GM18502 (cell line): ENCODE measurements at regions not wholly inside any gene's neighbourhood (a gene's known extent, or its start where the extent isn't known, plus 50 kb on each side); places are given as distances from the start of the nearest gene placed in this dataset.

ENCODE experiments used
- ATAC-seq: cut with Tn5 transposase; IDR thresholded peaks from one replicate; pipeline ENCODE4 v1.9.1; 2021; ENCODE audit warnings: mild to moderate bottlenecking; ENCODE audit not compliant: unreplicated experiment, poor library complexity

GRCh38 chr3:113051787-113052186 is 61.0 kb downstream of the GTPBP8 start:
- ATAC-seq, result no peak

GRCh38 chr3:113053169-113053568 is 62.4 kb downstream of the GTPBP8 start:
- no peak for ATAC-seq

DNA sequence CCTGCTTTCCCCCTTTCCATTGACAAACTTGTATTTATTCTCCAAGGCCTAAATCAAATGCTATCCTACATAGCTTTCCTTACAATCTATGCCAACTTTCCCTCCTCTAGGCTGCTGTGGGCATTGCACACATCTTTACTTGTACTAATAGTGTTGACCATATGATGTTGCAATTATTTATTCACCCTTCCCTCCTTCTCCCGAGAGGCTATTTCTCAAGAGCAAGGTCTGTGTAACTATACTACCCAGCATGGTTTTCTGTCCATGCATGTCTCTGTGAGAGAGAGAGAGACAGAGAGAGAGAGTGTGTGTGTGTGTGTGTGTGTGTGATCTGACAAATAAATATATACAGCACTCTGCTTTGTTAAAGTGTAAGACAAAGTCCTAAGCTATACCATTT is 63.8 kb downstream of the GTPBP8 start:
- no peak for ATAC-seq

DNA sequence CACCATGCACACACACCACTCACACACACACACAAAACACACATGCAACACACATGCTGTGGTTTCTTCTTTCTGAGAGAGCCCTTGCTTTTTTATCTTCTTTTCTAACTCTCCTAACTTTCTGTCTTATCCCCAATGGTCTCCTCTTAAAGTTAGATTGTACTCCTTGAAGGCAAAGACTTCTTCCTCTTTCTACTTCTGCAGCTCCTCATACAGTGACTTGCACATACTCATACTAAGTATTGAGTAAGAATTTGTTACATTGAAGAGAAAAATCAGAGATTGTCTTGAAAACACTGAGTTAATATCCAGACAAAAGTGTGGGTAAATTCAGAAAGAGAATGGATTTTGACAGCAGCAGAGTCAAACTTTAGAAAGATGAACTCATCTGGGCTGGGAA is 64.4 kb downstream of the GTPBP8 start:
- no peak for ATAC-seq

DNA sequence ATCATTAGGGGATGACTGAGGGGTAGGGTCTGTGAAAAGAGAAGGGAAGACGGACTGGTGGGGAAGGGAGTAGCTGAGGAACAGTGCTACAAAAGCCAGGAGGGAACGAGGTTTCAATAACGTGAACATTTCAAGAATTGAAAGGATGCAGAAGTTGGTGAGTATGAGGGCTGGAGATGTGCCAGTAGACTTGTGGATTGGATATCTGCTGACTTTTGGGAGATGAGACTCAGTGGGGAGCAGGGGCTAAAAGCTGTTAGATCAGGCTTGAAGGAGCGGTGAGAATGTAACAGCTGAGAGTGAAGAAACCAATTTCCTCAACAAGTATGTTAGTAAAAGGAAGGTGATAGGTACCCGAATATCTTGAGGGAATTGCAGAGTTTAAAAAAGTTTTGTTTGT is 65.2 kb downstream of the GTPBP8 start:
- ATAC-seq, result no peak

- peak; percentile 89 for ATAC-seq
Observed at GRCh38 chr3:113057117-113057516, 66.3 kb downstream of the GTPBP8 start.

- ATAC-seq, result no peak
Observed at GRCh38 chr3:113058188-113058587, 67.4 kb downstream of the GTPBP8 start.

DNA sequence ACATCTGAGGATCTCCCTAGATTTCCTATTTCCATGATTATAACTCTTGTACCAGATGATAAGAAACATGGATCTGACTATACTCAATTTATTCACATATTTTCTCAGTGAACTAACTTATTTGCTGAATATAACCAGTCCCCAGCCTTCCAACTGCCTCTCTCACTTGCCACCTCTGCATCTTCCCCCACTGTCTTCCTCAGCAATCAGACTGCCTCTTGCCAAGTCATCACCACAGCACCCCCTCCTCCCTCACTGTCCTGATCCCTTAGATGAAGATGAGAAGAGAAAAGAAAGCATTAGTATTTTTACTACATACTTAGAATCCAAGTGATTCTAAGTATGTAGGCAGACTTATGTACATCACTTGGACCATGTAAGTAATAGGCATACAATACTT is 71.9 kb downstream of the GTPBP8 start:
- no peak for ATAC-seq

DNA sequence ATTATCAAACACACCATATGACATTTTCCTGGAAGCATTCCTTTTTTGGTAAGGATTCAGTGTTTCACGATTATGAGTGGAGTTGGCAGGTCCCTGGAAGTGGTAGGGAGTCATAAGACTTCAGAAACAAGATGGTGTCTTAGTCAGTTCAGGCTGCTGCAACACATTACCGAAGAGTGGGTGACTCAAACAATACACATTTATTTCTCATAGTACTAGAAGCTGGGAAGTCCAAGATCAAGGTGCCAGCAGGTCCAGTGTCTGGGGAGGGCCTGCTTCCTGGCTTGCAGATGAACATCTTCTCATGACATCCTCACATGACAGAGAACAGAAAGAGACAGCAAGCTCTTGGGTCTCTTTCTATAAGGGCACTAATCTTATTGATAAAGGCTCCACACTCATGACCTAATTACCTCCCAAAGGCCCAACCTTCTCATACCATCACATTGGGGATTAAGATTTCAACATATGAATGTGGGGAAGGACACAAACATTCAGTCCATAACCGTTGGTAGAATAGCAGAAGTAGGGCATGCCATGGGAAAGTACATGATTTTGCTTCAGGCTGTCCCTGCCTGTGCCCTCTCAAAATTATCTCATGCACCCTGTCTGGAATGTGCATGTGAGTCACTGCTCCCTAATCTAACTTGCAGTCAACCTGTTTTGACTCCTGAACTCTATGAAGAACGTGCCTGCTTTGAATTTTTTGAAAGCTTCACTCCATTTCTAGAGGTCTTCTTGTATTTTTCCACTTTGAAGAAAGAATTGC is 72.5 kb downstream of the GTPBP8 start:
- ATAC-seq, result no peak

DNA sequence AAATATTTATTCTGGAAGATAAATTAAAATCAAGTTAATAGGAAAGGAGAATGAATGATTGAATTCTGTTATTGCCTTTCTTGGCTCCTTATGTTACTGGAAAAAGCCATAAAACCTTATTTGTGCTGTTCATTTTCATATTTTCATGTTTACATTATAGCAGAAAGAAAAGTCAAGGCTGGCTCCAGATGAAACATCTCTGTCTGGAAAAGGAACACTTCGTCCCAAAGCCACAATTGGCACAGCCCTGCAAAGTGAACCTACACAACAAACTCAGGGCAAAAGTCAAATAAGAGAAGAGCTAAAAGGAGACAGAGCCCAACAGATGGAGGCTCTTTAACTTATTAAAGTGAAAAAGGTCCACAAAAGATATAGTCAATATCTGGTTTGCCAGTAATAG is 73.4 kb downstream of the GTPBP8 start:
- ATAC-seq, result no peak

DNA sequence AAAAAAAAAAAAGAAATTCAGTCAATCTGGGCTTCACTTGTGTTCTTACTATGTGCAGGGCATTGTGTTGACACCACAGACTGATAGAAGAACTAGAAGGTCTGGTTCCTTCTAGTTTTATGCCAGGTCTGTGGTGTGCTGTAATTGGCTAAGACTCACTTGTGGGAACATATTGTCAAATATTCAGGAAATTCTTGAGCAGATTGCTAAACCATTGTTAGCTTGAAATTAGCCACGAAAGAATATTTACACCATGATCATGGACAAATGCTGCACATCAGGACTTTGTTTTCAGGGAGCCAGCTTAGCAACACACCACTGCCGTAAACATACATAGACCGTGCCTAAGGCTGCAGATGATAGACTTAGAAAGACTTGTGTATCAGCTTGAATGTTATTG is 74.6 kb downstream of the GTPBP8 start:
- no peak for ATAC-seq

GRCh38 chr3:113070072-113070640 is 79.4 kb downstream of the GTPBP8 start:
- no peak for ATAC-seq

- no peak for ATAC-seq
Observed at GRCh38 chr3:113070681-113071113, 79.9 kb downstream of the GTPBP8 start.

DNA sequence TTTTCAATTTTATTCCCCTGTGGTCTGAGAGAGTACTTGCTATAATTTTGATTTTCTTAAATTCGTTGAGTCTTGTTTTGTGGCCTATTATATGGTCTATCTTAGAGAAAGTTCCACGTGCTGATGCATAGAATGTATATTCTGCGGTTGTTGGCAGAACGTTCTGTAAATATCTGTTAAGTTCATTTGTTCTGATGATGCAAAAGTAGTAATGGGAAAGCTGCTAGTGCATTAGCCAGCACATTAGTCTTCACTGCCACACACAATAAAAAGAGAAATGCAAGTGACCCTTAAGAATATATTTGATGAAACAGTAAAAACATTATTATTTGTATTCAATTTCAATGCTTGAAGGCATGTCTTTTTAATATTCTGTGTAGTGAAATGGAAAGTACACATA is 84.8 kb downstream of the GTPBP8 start:
- ATAC-seq, result no peak

DNA sequence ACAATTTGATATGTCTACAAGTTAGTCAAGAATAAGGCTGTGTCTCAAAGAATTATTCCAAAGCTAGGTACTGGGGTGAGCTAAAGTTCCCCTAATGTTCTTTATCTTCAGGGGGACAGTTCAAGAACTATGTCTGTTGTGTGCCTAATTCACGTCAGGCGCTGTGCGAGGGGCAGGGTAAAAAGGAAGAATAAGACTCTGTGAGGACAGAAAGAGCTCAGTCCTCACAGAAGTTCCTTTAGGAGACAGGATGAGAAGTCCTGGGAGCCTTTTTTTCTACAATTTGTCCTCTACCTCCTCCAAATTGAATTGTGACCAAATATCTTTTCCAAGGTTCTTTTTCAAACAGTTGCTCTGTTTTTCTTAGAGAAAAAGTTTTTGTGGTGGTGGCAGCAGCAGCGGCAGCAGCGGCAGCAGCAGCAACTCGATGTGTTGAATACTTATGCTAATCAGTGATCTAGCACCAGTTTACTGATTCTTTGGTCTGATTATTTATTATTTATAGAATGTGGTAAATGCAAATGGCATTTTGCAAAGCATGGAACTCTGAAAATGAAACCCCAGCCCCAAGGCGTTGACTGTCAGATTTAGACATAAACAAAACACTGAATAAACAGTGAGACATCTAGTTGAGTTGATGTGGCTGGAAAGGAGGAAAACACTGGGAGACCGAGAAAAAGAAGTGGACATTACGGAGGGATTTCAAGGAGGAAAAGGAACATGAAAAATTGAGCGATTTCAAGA is 88.6 kb downstream of the GTPBP8 start:
- ATAC-seq, result peak; percentile 93

DNA sequence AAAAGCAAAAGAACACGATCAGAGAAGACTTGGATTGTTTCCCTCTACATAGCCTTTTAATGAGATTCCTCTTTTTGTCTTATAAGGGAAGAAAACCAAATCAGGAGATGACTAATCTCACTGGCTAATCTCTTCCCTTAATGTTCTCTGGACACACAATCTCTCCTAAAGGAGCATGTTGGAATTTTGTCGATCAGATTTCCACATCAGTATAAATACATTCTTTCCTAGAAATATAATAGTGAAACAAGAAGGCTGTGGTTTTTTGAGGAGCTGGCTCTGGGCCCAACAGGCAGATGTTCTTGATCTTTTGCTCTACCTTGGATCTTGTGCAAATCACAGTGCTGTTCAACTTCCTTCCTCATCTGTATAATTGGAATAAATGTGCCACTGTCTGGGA is 94.0 kb downstream of the GTPBP8 start:
- no peak for ATAC-seq

- ATAC-seq, result no peak
Observed at GRCh38 chr3:113086560-113087461, 96.0 kb downstream of the GTPBP8 start.

GRCh38 chr3:113088616-113089015 is 97.8 kb downstream of the GTPBP8 start:
- ATAC-seq, result no peak

GRCh38 chr3:113091417-113091816 is 100.6 kb downstream of the GTPBP8 start:
- ATAC-seq, result no peak

GRCh38 chr3:113092746-113093145 is 102.0 kb downstream of the GTPBP8 start:
- no peak for ATAC-seq
